CD14-positive monocyte (primary cell): ENCODE measurements at regions not wholly inside any gene's neighbourhood (a gene's known extent, or its start where the extent isn't known, plus 50 kb on each side); places are given as distances from the start of the nearest gene placed in this dataset.

Experiments
- DNase-seq, 3 donors: peaks; one replicate each; pipeline ENCODE4 v3.0.0-alpha.2; 2011 to 2022
- H2AFZ ChIP-seq: 2 replicates; pipeline ENCODE4 v1.6.0; 2012; ENCODE audit warnings: mild to moderate bottlenecking, low read depth, low read length, inconsistent platforms; ENCODE audit not compliant: insufficient read depth, poor library complexity, severe bottlenecking
- H3K27ac ChIP-seq, 2 donors: 1 replicate in 1 of 2; 2 replicates in 1 of 2; pipeline ENCODE4 v1.5.1; 2012 to 2013; ENCODE audit warnings: low read length in 2 of 2, control low read depth in 1 of 2, inconsistent platforms in 1 of 2, low read depth in 1 of 2, mild to moderate bottlenecking in 1 of 2
- H3K27me3 ChIP-seq, 2 donors: one replicate each; pipeline versions ENCODE4 v1.6.0 to v1.6.1; 2011 to 2013; ENCODE audit warnings: low read length in 2 of 2; ENCODE audit not compliant: control insufficient read depth in 2 of 2, insufficient read depth in 2 of 2
- H3K36me3 ChIP-seq, 2 donors: replicated peaks in 1 of 2; 1 replicate in 1 of 2; 2 replicates in 1 of 2; pipeline versions ENCODE4 v1.5.1 to v1.6.1; 2012 to 2013; ENCODE audit warnings: low read length in 2 of 2, control low read depth in 1 of 2, inconsistent platforms in 1 of 2, mild to moderate bottlenecking in 1 of 2; ENCODE audit not compliant: insufficient read depth in 2 of 2, control insufficient read depth in 1 of 2
- H3K4me1 ChIP-seq, 2 donors: 1 replicate in 1 of 2; 2 replicates in 1 of 2; pipeline versions ENCODE4 v1.5.1 to v1.6.1; 2012 to 2013; ENCODE audit warnings: low read length in 2 of 2, control low read depth in 1 of 2, inconsistent platforms in 1 of 2, mild to moderate bottlenecking in 1 of 2, moderate library complexity in 1 of 2; ENCODE audit not compliant: insufficient read depth in 2 of 2, control insufficient read depth in 1 of 2
- H3K4me2 ChIP-seq: replicated peaks from 2 replicates; pipeline ENCODE3; 2012; ENCODE audit warnings: low read length, moderate library complexity, mild to moderate bottlenecking; ENCODE audit not compliant: poor library complexity, severe bottlenecking; ENCODE audit errors: extremely low read depth
- H3K4me3 ChIP-seq, 3 experiments: fragments of 200-600 bp in 1 of 3; sonication (generic) in 1 of 3; replicated peaks in 1 of 3; 1 replicate in 2 of 3; 2 replicates in 1 of 3; pipeline ENCODE4 v1.5.1; 2011 to 2013; ENCODE audit warnings: low read length in 3 of 3, mild to moderate bottlenecking in 3 of 3, control low read depth in 2 of 3, low read depth in 2 of 3, inconsistent platforms in 1 of 3, moderate library complexity in 1 of 3
- H3K79me2 ChIP-seq: 2 replicates; pipeline ENCODE4 v1.6.0; 2012; ENCODE audit warnings: mild to moderate bottlenecking, control low read depth, inconsistent platforms, low read length, moderate library complexity; ENCODE audit not compliant: insufficient read depth
- H3K9ac ChIP-seq: 2 replicates; pipeline ENCODE4 v1.6.0; 2017; ENCODE audit warnings: low read length, mild to moderate bottlenecking; ENCODE audit not compliant: insufficient read depth, poor library complexity, severe bottlenecking
- H3K9me3 ChIP-seq, 2 donors: replicated peaks in 1 of 2; 1 replicate in 1 of 2; 2 replicates in 1 of 2; pipeline versions ENCODE4 v1.5.1 to v1.6.1; 2012 to 2013; ENCODE audit warnings: low read length in 2 of 2, control low read depth in 1 of 2; ENCODE audit not compliant: control insufficient read depth in 1 of 2, insufficient read depth in 1 of 2
- H4K20me1 ChIP-seq: 2 replicates; pipeline ENCODE4 v1.6.0; 2012; ENCODE audit warnings: mild to moderate bottlenecking, low read length, control low read depth, moderate library complexity; ENCODE audit not compliant: insufficient read depth
- H3K27ac Mint-ChIP-seq, 7 donors: one replicate each; pipeline ENCODE4 v1.8.0; 2020; ENCODE audit warnings: mild to moderate bottlenecking in 7 of 7, mixed read lengths in 7 of 7, moderate library complexity in 6 of 7, inconsistent platforms in 2 of 7
- H3K27me3 Mint-ChIP-seq, 3 donors: one replicate each; pipeline ENCODE4 v1.8.0; 2021 to 2022; ENCODE audit warnings: low read depth in 3 of 3, mild to moderate bottlenecking in 3 of 3, mixed read lengths in 3 of 3, moderate library complexity in 3 of 3, inconsistent platforms in 1 of 3
- H3K36me3 Mint-ChIP-seq, 2 donors: one replicate each; pipeline ENCODE4 v1.8.0; 2020; ENCODE audit warnings: mixed read lengths in 2 of 2, inconsistent platforms in 1 of 2, mild to moderate bottlenecking in 1 of 2
- H3K4me1 Mint-ChIP-seq: one replicate; pipeline ENCODE4 v1.8.0; 2020; ENCODE audit warnings: mild to moderate bottlenecking, mixed read lengths
- H3K4me3 Mint-ChIP-seq, 2 donors: one replicate each; pipeline ENCODE4 v1.8.0; 2020; ENCODE audit warnings: mild to moderate bottlenecking in 2 of 2, mixed read lengths in 2 of 2, moderate library complexity in 1 of 2
- H3K9me3 Mint-ChIP-seq, 7 donors: one replicate each; pipeline ENCODE4 v1.8.0; 2020 to 2022; ENCODE audit warnings: mixed read lengths in 7 of 7, mild to moderate bottlenecking in 6 of 7, moderate library complexity in 6 of 7, inconsistent platforms in 2 of 7
- WGBS: methylation state at CpG from one replicate; pipeline ENCODE4 v1.1.5; 2013; ENCODE audit warnings: missing lambda C conversion rate; ENCODE audit not compliant: insufficient coverage; 5-methylcytosine and 5-hydroxymethylcytosine counted together
- intact Hi-C, 2 donors: fragments of 100-400 bp; cut with micrococcal nuclease; formaldehyde crosslinking; loops; one replicate each; pipeline versions ENCODE4 v1.15.0 to v1.15.1; 2023
- TF ChIP-seq, protein P1 (sequence below): fragments of 200-600 bp; IDR thresholded peaks from one replicate; pipeline ENCODE4 v1.8.0; 2022; ENCODE audit warnings: antibody characterized with exemption, mild to moderate bottlenecking

GRCh38 chr10:76665029-76665428, 972.6 kb downstream of the KCNMA1 start:
- TF ChIP-seq, protein P1, sequence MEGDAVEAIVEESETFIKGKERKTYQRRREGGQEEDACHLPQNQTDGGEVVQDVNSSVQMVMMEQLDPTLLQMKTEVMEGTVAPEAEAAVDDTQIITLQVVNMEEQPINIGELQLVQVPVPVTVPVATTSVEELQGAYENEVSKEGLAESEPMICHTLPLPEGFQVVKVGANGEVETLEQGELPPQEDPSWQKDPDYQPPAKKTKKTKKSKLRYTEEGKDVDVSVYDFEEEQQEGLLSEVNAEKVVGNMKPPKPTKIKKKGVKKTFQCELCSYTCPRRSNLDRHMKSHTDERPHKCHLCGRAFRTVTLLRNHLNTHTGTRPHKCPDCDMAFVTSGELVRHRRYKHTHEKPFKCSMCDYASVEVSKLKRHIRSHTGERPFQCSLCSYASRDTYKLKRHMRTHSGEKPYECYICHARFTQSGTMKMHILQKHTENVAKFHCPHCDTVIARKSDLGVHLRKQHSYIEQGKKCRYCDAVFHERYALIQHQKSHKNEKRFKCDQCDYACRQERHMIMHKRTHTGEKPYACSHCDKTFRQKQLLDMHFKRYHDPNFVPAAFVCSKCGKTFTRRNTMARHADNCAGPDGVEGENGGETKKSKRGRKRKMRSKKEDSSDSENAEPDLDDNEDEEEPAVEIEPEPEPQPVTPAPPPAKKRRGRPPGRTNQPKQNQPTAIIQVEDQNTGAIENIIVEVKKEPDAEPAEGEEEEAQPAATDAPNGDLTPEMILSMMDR = no peak
- H3K4me3 Mint-ChIP-seq = no peak overlapping the region
- peaks cover 0 to 1% (median 0%) of the 10 kb centered on the region in 3 donors for H3K27me3 Mint-ChIP-seq
- no peak for DNase-seq
- Histone ChIP-seq H3K4me3 (no peak overlapping the region), H3K4me1 (no peaks in the 10 kb centered on the region), H3K79me2 (no peaks in the 10 kb centered on the region), H3K27ac (no peak overlapping the region), H3K4me2 (no peak overlapping the region), H2AFZ (no peak overlapping the region), H4K20me1 (no peaks in the 10 kb centered on the region), H3K36me3 (no peaks in the 10 kb centered on the region), H3K9ac (no peak overlapping the region), H3K9me3 (no peaks in the 10 kb centered on the region), H3K27me3 (no peaks in the 10 kb centered on the region)
- H3K9me3 Mint-ChIP-seq = peaks cover 0 to 3% (median 0%) of the 10 kb centered on the region in 7 donors
- H3K4me1 Mint-ChIP-seq = no peaks in the 10 kb centered on the region
- no peaks in the 10 kb centered on the region for H3K36me3 Mint-ChIP-seq
- H3K27ac Mint-ChIP-seq = no peak overlapping the region
- intact Hi-C loops = no loop called here
- no CpG with 5 or more reads among the region's 4 CpGs for WGBS

DNA sequence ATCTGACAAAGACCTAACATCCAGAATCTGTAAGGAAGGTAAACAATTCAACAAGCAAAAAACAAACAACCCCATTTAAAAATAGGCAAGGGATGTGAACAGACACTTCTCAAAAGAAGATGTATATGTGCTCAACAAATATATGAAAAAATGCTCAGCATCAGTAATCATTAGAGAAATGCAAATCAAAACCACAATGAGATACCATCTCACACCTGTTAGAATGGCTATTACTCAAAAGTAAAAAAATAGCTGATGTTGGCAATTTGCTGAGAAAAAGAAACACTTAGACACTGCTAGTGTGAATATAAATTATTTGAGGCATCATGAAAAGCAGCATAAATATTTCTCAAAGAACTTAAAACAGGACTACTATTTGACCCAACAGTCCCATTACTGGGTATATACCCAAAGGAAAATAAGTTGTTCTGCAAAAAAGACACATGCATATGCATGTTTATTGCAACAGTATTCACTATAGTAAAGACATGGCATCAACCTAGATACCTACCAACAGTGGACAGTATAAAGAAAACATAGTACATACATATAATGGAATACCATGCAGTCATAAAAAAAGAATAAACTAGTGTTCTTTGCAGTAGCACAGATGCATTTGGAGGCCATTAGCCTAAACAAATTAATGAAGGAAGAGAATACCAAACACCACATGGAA, 980.1 kb downstream of the KCNMA1 start:
- no peak overlapping the region for H3K4me2 ChIP-seq
- Mint-ChIP-seq H3K27ac (no peak overlapping the region), H3K4me1 (no peaks in the 10 kb centered on the region), H3K36me3 (no peaks in the 10 kb centered on the region), H3K4me3 (no peak overlapping the region), H3K27me3 (peaks cover 0 to 6% (median 0%) of the 10 kb centered on the region in 3 donors), H3K9me3 (peaks cover 0 to 3% (median 0%) of the 10 kb centered on the region in 7 donors)
- no peak overlapping the region for H3K27ac ChIP-seq
- no peak overlapping the region for H3K9ac ChIP-seq
- no peak overlapping the region for H3K4me3 ChIP-seq
- TF ChIP-seq, protein P1 = no peak
- H3K9me3 ChIP-seq = no peaks in the 10 kb centered on the region
- no peaks in the 10 kb centered on the region for H4K20me1 ChIP-seq
- H3K79me2 ChIP-seq = no peaks in the 10 kb centered on the region
- no peaks in the 10 kb centered on the region for H3K27me3 ChIP-seq
- H3K4me1 ChIP-seq = no peaks in the 10 kb centered on the region
- intact Hi-C loops = no loop called here
- H3K36me3 ChIP-seq = no peaks in the 10 kb centered on the region
- no peak overlapping the region for H2AFZ ChIP-seq
- DNase-seq = no peak
